Mesodermal cell (in vitro differentiated cells): ENCODE measurements at regions not wholly inside any gene's neighbourhood (a gene's known extent, or its start where the extent isn't known, plus 50 kb on each side); places are given as distances from the start of the nearest gene placed in this dataset.
"Not testable (repeated sequence)": the region's sequence is repeated elsewhere in the genome, so short reads cannot be mapped to it uniquely, and the experiment has no call there.

Source experiments
- H3K27ac ChIP-seq: 2 replicates; pipeline ENCODE4 v1.7.0; 2013; ENCODE audit warnings: mild to moderate bottlenecking, low read depth, low read length, moderate library complexity; ENCODE audit not compliant: severe bottlenecking
- H3K36me3 ChIP-seq: 2 replicates; pipeline ENCODE4 v1.7.1; 2013; ENCODE audit warnings: mild to moderate bottlenecking, low read length, moderate library complexity; ENCODE audit not compliant: control insufficient read depth, insufficient read depth
- H3K4me1 ChIP-seq: one replicate; pipeline ENCODE4 v1.7.1; 2013; ENCODE audit warnings: mild to moderate bottlenecking, low read length; ENCODE audit not compliant: insufficient read depth, control insufficient read depth, poor library complexity, severe bottlenecking
- H3K4me3 ChIP-seq: 2 replicates; pipeline ENCODE4 v1.7.0; 2013; ENCODE audit warnings: low read length, control low read depth, mild to moderate bottlenecking; ENCODE audit not compliant: insufficient read depth, poor library complexity, severe bottlenecking; ENCODE audit errors: extremely low read depth
- H3K9me3 ChIP-seq: 2 replicates; pipeline ENCODE4 v1.7.1; 2013; ENCODE audit warnings: mild to moderate bottlenecking, low read length, moderate library complexity; ENCODE audit not compliant: control insufficient read depth
- WGBS, 2 experiments: methylation state at CpG; one replicate each; pipeline ENCODE4 v1.1.5; 2013; ENCODE audit warnings: missing lambda C conversion rate in 2 of 2; ENCODE audit not compliant: insufficient coverage in 2 of 2; 5-methylcytosine and 5-hydroxymethylcytosine counted together

DNA sequence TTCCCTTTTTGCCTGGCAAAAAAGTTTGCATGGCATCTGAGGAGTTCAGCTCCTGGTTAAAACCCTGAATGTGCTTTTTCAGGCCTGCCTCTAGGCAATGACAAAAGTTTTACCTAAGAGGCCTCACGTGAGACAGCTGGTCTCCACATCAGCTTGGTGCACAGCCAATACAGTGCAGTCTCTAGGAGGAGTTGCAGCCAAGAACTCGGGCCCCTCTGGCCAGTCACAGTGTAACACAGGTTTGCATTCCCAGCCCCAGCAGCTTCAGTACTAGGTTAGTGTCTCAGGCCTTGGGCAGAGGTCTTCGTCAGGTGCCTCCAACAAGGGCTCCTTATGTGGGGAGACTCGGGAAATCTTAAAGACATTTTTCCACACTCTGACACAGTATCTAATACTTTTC, 771.7 kb downstream of the SORCS1 start:
- H3K4me1 ChIP-seq = no peaks in the 10 kb centered on the region
- H3K4me3 ChIP-seq = no peak overlapping the region
- WGBS, 2 experiments = 78 to 89% methylated on average over 3 to 4 of the region's 4 CpGs
- H3K27ac ChIP-seq = no peak overlapping the region
- no peaks in the 10 kb centered on the region for H3K9me3 ChIP-seq
- no peaks in the 10 kb centered on the region for H3K36me3 ChIP-seq

DNA sequence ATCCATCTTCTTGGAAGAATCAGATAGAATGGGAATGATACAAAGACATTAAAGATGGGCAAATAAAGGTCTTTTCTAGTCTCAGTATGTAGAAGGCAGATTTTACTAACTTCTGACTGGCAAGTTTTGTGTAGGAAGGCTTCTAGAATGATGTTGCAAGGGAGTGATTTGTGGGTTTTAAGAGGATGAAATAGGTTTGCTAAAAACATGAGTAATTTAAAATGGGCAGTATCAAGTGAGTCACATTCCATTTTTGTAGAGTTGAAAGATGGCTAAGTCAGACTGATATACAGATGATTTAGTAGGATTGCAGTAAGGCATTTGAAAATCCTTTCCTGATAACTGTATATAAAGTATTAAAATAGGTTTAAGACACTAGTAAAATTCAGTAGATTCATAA, 777.4 kb downstream of the SORCS1 start:
- no peaks in the 10 kb centered on the region for H3K4me1 ChIP-seq

DNA sequence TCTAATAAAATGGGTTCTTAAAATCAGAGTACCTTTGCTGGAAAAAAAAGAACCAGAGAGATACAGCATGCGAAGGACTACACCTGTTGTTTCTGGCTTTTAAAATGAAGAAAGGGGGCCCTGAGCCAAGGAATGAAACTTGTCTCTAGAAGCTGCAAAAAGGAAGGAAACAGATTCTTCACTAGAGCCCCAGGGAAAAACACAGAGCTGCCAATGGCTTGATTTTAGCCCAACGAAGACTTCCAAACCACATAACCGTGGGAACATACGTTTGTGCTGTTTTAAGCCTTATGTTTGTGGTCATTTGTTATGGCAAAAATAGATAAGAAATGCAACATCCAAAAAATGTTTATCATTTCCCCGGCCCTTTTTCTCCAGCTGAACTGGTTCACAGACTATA, 780.0 kb downstream of the SORCS1 start:
- WGBS, 2 experiments = 91 to 100% methylated on average over 2 to 3 of the region's 5 CpGs
- no peak overlapping the region for H3K4me3 ChIP-seq

More for the DNA sequence above, 777.4 kb downstream of the SORCS1 start:
- Histone ChIP-seq H3K36me3 (no peaks in the 10 kb centered on the region), H3K27ac (no peak overlapping the region), H3K4me3 (no peak overlapping the region), H3K9me3 (no peaks in the 10 kb centered on the region)

DNA sequence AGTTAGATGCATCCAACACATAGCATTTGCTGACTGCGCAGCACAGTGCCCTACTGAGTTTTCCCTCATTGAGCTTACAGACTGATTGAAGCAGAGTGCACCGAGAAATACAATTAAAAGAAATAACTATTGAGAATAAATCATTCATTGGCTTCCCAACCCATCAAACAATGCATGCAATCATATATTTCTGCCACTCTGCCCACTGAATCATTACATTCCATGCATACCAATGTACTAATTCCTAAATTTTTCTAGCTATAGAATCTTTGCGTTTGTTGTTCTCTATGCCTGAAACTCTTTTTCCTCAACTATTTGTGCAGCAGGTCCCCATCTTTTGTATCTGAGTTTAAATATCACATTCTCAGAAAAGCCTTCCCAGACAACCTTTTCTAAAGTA, 783.8 kb downstream of the SORCS1 start:
- no peak overlapping the region for H3K4me3 ChIP-seq
- no peak overlapping the region for H3K27ac ChIP-seq
- WGBS, 2 experiments = 100% methylated on average over 1 of the region's 3 CpGs
- no peaks in the 10 kb centered on the region for H3K4me1 ChIP-seq
- H3K9me3 ChIP-seq = peaks cover 9% of the 10 kb centered on the region
- H3K36me3 ChIP-seq = no peaks in the 10 kb centered on the region

More for the DNA sequence above, 780.0 kb downstream of the SORCS1 start:
- H3K36me3 ChIP-seq = no peaks in the 10 kb centered on the region
- no peaks in the 10 kb centered on the region for H3K4me1 ChIP-seq
- H3K27ac ChIP-seq = no peak overlapping the region
- no peaks in the 10 kb centered on the region for H3K9me3 ChIP-seq

DNA sequence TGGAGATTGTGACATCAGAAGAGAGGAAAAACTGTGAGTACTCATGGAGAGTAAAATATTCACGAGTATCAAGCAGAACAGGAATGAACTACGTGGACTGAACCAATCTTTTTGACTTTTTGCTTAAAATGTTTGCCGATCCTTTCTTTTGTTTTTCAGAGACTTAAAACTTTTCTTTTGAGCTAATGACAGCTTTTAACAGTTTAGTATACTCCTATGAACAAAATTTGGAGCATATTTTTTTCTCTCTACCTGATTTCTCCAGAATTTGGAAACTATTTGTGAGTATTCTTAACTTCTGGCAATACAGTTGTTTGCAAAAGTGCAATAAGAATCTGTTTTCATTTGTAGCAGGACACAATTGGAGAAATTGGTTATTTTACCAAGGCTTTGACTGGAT, 786.3 kb downstream of the SORCS1 start:
- no peaks in the 10 kb centered on the region for H3K36me3 ChIP-seq
- WGBS, 2 experiments = 90% methylated on average over 3 of the region's 3 CpGs

DNA sequence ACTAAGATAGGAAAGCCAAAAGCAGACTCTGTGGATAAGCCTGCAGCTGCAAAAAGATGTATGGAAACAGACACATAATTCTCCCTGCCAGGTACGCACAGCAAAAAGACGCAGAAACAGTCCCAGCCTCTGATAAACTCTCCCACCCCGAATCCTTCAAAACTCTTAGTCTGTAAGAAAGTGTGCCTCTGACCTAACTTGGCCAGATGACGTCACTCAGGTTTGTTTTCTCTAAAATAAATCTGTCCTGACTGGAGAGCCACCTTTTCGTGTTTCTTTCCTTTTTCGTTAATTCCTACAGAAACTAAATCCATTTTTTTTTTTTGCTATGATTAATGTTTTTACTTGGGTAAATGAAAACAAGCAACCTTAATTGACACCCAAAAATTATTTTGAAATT, 793.8 kb downstream of the SORCS1 start:
- H3K9me3 ChIP-seq = no peaks in the 10 kb centered on the region
- no peaks in the 10 kb centered on the region for H3K36me3 ChIP-seq
- H3K4me1 ChIP-seq = no peaks in the 10 kb centered on the region
- 78 to 100% methylated on average over 4 of the region's 6 CpGs for WGBS, 2 experiments
- no peak overlapping the region for H3K27ac ChIP-seq
- no peak overlapping the region for H3K4me3 ChIP-seq

More for the DNA sequence above, 786.3 kb downstream of the SORCS1 start:
- Histone ChIP-seq H3K4me3 (no peak overlapping the region), H3K27ac (no peak overlapping the region), H3K9me3 (peaks cover 9% of the 10 kb centered on the region), H3K4me1 (no peaks in the 10 kb centered on the region)

DNA sequence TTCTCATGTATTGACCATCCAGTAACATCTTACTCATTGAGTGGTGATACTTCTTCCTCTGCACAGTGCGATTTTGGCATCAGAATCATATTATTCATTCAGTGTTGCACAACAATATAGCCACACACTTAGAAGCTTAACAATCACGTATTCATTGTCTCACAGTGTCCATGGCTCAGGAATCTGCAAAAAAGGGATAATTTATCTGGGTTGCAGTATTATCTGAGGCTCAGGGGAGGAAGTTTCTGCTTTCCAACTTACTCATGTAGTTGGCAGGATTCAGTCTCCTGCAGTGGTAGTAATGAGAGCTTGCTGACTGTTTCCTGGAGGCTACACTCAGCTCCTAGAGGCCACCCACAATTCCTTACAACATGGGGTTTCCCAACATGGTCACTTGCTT, 803.6 kb downstream of the SORCS1 start:
- WGBS, 2 experiments = 100% methylated on average over 1 to 2 of the region's 2 CpGs
- H3K9me3 ChIP-seq = no peaks in the 10 kb centered on the region
- H3K27ac ChIP-seq = no peak overlapping the region
- H3K4me1 ChIP-seq = no peaks in the 10 kb centered on the region
- H3K36me3 ChIP-seq = no peaks in the 10 kb centered on the region
- no peak overlapping the region for H3K4me3 ChIP-seq

DNA sequence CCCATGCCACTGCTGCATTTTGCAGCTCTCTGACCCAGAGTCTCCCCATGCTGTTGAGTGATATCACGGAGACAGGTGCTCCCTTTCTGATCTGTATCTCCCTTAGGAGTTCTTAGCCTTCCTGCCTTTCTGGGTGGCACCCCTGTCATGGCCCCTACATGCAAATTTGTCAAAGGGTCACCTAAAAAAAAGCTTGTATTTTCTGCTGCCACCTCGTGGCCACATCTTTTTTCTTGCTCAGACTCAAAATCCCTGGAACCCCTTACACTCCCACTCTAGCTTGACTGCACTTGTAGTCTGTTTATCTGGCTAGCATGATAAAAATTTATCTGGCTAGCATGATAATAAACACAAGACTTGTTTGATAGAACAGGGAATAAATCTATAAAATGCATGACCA, 809.1 kb downstream of the SORCS1 start:
- H3K4me1 ChIP-seq = no peaks in the 10 kb centered on the region
- no peaks in the 10 kb centered on the region for H3K9me3 ChIP-seq
- no peak overlapping the region for H3K4me3 ChIP-seq
- no peaks in the 10 kb centered on the region for H3K36me3 ChIP-seq
- WGBS, 2 experiments = 49 to 53% methylated on average over 2 of the region's 2 CpGs
- H3K27ac ChIP-seq = no peak overlapping the region

DNA sequence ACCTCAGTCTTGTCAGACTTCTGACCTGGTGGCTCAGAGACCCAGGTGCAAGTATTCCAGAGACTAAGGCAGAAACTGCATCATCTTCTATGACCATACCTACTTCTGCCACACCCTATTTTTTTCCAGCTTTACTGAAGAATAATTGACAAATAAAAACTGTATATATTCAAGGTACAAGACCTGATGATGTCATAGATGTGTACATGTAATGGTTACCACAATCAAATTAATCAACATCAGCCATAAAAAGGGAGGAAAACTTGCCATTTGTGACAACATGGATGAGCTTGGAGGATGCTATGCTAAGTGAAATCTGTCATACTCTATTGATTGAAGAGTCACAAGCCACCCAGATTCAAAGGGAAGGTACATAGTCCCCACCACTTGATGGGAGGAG, 815.6 kb downstream of the SORCS1 start:
- H3K27ac ChIP-seq = no peak overlapping the region
- no peak overlapping the region for H3K4me3 ChIP-seq
- no peaks in the 10 kb centered on the region for H3K9me3 ChIP-seq
- no peaks in the 10 kb centered on the region for H3K36me3 ChIP-seq
- H3K4me1 ChIP-seq = no peaks in the 10 kb centered on the region

DNA sequence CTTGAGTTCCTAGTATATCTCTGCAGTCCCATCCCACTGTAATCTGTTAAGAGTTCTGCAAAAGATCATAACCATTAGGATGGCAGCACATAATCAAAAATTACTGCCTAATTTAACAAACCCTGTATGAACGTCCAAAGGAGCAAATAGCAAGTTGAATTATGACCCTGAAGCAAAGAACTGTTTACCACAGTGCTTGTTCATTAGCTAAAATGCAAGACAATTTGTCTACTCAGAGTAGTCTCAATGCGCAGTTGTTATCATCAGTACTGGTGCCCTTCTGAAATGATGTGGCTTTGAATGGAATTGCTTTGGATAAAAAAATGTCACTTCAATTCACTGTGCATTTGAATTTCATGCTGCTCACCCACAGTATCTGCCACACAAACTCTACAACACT, 817.0 kb downstream of the SORCS1 start:
- Histone ChIP-seq H3K27ac (no peak overlapping the region), H3K4me1 (no peaks in the 10 kb centered on the region), H3K9me3 (no peaks in the 10 kb centered on the region), H3K36me3 (no peaks in the 10 kb centered on the region), H3K4me3 (no peak overlapping the region)
- 75 to 88% methylated on average over 1 of the region's 2 CpGs for WGBS, 2 experiments

DNA sequence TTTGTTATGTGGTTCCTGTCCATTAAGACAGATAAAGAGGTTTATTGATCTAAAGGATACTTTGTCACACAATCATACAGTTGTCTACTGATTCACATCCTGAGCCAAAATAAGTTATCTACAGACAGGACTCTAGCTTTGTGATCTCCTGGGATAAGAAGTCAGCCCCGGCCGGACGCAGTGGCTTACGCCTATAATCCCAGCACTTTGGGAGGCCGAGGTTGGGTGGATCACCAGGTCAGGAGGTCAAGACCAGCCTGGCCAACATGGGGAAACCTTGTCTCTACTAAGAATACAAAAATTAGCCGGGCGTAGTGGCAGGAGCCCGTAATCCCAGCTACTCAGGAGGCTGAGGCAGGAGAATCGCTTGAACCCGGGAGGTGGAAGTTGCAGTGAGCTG, 821.0 kb downstream of the SORCS1 start:
- H3K4me3 ChIP-seq, H3K36me3 ChIP-seq, H3K9me3 ChIP-seq, H3K27ac ChIP-seq, H3K4me1 ChIP-seq: not testable (repeated sequence)
- WGBS, 2 experiments = 89 to 97% methylated on average over 5 of the region's 10 CpGs

DNA sequence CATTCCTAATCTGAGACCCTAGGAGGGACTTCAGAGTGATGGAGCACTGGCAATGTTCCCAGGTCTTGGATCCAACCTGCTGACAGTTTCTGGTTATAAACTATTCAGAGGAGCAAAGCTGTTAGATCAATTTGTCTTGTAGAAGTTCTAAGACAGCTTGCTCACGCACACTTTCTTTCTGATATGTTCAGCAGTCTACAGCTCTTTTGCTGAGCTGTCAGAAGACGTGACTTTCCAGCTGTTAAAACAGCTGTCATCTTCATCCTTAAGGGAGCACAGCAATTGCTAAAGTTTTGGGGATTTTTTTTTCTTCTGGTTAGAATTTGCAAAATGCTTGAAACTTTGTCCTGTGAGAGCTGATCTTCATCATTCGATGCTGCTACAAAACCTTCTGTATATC, 823.1 kb downstream of the SORCS1 start:
- H3K4me3 ChIP-seq = no peak overlapping the region
- no peaks in the 10 kb centered on the region for H3K9me3 ChIP-seq
- WGBS, 2 experiments = 100% methylated on average over 2 to 3 of the region's 3 CpGs
- H3K27ac ChIP-seq = no peak overlapping the region
- H3K4me1 ChIP-seq = no peaks in the 10 kb centered on the region
- no peaks in the 10 kb centered on the region for H3K36me3 ChIP-seq
